Pulmonary artery endothelial cell (primary cell): ENCODE measurements at regions not wholly inside any gene's neighbourhood (a gene's known extent, or its start where the extent isn't known, plus 50 kb on each side); places are given as distances from the start of the nearest gene placed in this dataset.
A peak's percentile ranks its signal among the peaks of the same experiment; 100 is the strongest.
"Not testable (repeated sequence)": the region's sequence is repeated elsewhere in the genome, so short reads cannot be mapped to it uniquely, and the experiment has no call there.

Source experiments
- DNase-seq: peaks from one replicate; pipeline ENCODE4 v3.0.0-alpha.2; 2011; ENCODE audit warnings: low read depth, low spot score

GRCh38 chr16:21514474-21514840 lies 84.9 kb upstream of the METTL9 start:
- DNase-seq, result not testable (repeated sequence)

DNA sequence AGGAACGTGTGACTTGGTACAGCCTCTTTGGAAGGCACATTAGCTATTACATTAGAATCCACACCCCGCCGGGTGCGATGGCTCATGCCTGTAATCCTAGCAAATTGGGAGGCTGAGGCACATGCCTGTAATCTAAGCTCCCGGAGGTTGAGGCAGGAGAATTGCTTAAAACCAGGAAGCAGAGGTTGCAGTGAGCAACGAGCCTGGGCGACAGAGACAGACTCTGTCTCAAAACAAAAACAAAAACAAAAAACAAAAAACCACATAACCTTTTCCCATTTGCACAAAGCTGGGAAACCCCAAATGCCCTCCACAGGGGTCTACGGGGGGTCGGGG lies 82.7 kb upstream of the METTL9 start:
- DNase-seq, result not testable (repeated sequence)

GRCh38 chr16:21517263-21517662 lies 82.1 kb upstream of the METTL9 start:
- DNase-seq, result not testable (repeated sequence)

- not testable (repeated sequence) for DNase-seq
Observed at GRCh38 chr16:21519361-21520133, 79.8 kb upstream of the METTL9 start.

- peak; percentile 64 for DNase-seq
Observed at GRCh38 chr16:21520134-21521047, 79.0 kb upstream of the METTL9 start.

- DNase-seq, result not testable (repeated sequence)
Observed at GRCh38 chr16:21521048-21521389, 78.4 kb upstream of the METTL9 start.

DNA sequence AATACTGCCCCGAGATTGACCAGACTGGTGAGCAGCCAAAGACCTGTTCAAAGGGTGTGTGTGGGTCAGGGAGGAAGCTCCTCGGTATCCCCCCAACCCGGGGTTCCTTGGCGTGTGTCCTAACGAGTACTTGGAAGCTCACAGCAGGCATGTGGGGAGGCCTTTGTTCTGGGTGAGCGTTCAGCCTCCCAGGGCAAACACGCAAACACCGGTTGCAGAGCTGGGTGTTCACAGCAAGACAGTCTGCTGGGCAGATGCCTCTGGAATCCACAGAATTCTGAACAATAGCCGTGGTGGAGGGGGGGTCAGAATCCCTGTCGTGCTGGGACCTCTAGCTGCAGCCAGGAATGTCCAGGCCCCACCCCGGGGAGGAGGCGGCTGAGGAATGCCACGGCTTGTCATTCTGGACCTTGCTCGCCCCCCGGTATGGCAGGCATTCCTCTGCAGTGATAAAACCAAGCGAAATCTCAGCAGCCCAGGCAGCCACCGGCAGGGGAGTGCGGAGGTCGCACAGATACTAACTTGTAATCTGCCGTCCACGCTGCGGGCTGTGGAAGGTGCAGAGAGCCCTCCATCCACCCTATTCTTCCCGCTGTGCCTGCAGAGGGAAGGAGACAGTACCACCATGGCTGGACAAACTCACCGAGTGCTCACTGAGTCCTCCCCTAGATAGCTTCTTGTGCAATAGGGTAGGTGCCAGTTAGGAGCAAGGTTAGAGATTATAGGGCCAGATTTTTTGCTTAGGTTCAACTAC lies 77.8 kb upstream of the METTL9 start:
- DNase-seq, result not testable (repeated sequence)

DNA sequence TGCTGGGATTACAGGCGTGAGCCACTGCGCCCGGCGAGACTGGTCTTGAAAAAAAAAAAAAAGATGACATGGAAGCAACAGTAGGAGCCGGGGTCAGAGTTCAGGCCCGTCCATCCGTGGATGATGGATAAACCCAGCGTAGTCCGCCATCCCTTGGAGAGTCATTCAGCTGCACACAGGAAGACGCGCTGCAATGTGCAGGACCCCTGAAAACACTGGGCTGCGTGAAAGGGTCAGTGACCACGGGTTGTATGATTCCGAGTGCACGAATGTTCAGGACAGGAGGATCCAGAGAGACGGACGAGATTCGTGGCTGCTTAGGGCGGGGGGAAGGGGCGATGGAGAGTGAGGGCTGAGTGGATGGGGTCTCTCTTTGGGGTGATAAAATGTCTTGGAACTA lies 76.5 kb upstream of the METTL9 start:
- DNase-seq, result not testable (repeated sequence)

DNA sequence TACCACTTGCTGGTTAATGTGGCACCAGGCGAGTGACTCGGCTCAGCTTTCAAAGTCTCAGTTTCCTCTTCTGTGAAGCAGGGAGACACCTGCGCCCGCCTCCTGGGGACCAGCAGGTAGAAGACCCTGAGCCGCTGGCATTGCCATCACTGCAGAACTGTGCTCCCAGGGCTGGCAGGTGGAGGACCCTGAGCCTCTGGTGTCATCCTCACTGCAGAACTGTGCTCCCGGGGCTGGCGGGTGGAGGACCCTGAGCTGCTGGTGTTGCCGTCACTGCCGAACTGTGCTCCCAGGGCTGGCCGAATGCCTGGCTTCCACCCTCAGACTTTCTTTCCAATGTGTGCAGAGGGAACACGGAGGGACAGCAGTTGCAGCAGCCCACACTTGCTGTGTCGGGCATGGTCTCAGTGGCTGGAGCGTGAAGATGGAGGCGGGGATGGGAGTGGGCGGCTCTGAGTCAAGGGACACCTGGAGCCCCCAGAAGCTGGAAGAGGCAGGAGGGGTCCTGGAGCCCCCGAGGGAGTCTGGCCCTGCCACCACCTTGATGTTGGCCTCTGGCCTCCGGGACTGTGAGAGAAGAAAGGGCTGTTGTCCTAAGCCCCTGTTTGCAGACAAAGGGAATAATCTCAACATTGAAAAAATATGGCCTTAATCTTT lies 75.8 kb upstream of the METTL9 start:
- no peak for DNase-seq

DNA sequence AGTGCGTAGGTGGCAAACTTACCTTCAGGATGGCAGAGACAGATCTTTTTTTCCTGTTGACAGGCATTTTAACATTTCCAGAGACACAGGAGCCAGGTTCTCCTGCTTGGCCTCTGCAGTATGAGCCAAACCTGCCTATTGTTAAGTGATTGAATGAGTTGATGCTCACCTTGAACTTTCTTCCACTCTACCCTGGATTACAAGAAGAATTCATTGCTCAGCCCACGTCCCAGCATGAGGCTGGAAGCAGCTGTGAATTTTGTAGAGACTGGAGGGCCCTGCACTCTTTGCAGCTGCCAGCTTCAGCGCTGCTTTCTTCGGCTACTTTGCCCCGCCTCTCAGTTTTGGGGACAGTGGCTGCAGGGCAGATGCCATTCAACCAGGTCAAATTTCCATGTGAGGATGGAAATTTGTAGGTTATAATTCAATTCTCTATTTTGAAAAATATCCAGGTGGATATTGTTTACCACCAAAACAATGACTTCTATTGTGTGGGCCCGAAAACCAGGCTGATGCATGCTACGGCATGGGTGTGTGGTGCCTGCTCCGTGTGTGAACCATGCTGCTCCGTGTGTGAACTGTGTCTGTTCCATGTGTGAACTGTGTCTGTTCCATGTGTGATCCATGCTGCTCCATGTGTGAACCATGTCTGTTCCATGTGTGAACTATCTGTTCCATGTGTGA lies 75.2 kb upstream of the METTL9 start:
- no peak for DNase-seq

- DNase-seq, result not testable (repeated sequence)
Observed at GRCh38 chr16:21524752-21525028, 74.7 kb upstream of the METTL9 start.

GRCh38 chr16:21525029-21525895 lies 74.1 kb upstream of the METTL9 start:
- not testable (repeated sequence) for DNase-seq

DNA sequence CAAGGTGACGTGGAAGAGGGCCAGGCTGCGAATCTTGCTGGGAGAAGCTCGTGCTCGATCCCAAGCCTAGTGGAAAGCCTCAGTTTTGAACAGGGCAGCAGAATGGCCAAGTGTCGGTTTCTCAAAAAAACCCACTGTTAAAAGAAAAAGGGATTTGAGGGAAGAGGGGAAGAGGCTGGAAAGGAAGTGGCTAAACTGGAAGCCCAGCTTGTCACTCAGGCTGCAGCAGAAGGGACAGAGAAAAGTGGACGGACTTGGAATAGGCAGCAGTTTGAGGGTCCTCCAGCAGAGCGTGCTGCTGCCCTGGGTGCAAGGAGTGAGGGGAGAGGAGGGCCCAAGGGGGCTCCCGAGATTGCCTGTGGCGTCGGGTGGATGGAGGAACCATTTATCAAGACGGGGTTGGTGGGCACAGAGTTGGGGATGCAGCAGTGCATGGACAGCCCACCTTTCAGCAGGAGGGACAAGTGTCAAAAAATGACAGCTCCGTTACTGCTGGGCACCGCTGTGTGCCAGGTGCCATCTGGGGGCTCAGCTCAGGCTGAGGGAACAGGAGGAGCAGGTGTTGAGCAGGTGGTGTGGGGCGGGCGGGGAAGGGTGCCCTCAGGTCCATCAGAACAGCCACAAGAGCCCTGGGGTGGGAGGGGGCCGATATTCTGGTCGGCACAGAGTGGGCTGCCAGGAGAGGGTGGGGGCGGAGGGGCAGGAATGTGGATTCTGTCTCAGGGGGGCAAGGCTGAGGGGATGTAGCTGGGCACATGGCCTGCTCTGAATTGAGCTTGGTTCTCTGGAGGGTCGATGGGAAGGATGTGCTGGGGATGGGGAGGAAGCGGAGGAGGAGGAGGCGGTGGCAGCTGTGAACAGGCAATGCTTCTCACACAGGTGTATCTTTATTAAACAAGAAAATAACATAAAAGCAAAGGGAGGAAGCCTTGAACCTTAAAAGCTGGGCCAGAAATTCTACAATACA lies 73.1 kb upstream of the METTL9 start:
- not testable (repeated sequence) for DNase-seq

DNA sequence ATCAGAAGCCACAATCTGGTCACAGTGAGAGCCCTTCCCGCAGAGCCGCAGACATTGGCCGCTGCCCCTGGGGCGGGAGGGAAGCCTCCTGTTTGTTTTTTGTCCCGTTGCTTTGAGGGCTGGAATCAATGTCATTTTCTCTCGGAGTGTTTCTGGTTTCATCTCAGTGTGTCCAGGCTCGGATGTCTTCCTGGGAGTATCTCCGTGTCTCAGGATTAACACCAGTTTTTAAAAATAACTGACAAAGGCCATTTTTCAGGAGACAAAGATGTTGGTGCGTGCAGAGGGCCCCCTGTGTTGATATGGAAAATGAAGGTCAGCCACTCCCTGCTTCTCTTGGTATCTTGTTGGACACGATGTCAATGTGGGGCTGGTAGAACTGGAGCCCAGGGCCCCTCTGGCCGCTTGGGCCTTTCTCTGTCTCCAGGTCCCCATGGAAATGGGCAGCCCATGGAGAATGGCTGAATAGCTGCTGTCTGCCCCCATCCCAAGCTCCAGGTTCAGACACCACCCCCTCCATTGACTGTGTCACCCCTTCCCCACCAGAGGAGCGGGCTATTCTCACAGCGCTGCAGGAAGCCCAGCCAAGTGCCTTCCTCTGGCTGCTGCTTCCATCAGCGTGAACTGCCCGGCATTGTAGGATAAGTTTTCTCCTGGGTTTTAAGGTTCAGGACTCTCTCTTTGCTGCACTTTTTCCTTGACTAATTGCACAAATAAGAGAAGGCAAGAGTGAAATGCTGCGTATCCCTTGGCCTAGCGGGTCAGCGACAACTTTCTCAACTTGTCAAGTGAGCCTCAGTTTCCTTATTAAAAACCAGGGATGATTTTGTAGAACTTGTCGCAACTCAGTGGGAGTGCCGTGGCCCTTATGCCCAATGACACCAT lies 72.2 kb upstream of the METTL9 start:
- DNase-seq, result no peak

DNA sequence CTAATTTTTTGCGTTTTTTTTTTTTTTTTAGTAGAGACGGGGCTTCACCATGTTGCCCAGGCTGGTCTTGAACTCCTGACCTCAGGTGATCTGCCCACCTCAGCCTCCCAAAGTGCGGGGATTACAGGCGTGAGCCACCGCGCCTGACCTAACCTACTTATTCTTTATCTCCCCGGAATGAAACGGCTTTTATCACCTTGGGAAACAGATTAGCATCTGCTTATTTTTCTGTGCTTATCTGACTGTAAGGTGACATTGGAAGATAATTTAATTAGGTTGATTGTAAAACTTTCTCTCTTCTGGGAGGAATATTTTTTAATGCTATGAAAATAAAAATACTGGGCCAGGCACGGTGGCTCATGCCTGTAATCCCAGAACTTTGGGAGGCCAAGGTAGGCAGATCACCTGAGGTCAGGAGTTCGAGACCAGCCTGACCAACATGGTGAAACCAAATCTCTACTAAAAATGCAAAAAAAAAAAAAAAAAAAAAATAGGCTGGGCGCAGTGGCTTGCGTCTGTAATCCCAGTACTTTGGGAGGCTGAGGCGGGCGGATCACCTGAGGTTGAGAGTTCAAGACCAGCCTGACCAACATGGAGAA lies 70.2 kb upstream of the METTL9 start:
- not testable (repeated sequence) for DNase-seq

- DNase-seq, result not testable (repeated sequence)
Observed at GRCh38 chr16:21530729-21531383, 68.5 kb upstream of the METTL9 start.

DNA sequence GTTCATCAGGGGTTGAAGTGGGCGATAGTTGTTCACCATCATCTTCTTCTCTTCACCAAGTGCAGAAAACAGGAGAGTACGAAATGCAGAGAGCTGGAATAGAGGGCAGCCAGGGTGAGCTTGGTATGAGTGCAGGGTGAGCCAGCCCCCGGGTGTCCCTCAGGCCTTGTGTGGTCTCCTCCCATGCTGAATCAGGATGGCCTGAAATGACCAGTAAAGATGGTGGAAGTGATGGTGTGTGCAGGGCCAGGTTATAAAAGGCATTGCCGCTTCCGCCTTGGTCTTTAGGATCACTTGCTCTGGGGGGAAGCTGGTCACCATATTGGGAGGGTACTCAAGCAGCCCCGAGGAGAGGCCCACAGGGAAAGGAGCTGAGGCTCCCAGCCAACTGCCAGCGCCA lies 66.4 kb upstream of the METTL9 start:
- DNase-seq, result not testable (repeated sequence)
